ENCODE measurements at regions not wholly inside any gene's neighbourhood (a gene's known extent, or its start where the extent isn't known, plus 50 kb on each side); places are given as distances from the start of the nearest gene placed in this dataset.

DNA sequence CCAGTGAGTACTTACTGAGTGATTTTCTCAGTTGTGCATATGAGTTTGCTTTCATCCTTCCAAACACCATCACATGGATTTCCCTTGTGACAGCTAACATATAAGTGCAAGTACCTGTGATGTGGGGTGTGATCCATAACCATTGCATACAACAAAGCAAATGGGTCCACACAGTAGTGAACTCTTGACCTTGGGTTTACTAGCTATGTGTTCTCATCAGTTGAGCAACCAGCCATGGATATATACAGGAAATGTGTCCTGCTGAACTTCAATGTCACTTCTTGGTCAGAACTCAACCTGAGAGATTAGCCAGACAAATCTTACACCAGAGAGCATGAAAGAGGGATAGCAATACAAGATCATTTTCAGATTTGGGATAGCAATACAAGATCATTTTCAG is 420.9 kb upstream of the KCNH7 start:
- no peak for DNase-seq

DNA sequence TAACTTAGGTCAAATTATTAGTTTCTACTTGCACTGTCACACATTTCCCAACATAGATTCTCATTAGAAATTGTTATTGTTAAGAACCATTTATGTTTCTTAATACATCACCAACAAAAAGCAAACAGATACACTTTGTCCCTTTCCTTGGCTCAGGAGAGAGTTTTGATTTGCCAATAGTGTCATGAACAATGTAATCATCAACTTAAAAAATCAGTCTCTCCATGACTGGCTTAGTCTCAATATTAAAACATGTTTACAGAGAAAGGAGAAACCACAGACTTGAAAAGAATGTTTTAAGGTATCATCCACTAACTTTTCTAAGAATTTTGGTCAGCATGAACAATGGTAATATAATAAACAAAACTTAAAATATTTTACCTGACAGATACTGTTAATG is 416.5 kb upstream of the KCNH7 start:
- DNase-seq, result no peak

DNA sequence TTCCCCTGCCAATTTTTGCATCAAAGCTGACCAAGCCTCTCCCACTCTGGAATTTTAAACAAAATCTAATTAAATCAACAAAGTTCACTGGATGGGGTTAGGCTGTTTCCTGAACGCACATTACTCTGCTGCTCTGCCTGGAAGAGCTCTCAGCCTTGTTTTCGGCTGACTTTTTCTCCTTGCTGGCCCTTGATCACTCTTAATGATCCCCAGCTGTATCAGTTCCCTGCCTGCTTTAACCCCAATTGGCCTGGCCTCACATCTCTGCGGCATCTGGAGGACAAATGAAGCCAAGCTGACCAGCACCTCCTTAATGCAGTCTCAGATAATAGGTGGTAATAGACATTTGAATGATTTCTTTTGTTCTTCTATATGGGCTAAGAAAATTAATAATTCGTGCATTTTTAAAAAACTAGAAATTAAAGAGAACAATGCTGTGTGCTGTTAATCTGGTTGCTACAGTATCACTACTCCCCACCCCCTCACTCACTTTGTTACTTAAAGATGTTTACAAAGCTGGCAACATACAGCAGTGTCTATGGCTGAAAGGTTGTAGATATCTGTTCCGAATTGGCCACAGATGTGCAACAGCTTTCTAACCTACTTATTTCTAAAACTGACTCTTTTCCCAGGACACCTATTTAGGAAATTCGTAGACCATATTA is 415.2 kb upstream of the KCNH7 start:
- no peak for DNase-seq

DNA sequence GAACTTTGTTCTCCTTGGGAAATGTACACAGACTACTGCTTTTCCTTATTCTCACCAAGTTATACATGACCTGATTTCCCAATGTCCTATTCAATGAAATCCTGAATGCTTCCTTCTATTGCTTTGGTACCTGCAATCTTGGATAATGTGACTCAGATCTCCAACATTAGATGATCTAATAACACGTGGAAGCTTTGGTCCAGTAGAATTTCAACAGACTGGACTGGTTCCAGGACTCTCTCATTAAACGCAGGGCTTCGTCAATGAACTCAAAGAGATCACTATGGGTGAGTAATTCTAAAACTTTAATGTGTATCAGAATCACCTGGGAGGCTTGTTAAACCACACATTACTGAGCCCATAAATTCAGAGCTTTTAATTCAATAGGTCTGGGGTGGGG is 413.6 kb upstream of the KCNH7 start:
- DNase-seq, result no peak

DNA sequence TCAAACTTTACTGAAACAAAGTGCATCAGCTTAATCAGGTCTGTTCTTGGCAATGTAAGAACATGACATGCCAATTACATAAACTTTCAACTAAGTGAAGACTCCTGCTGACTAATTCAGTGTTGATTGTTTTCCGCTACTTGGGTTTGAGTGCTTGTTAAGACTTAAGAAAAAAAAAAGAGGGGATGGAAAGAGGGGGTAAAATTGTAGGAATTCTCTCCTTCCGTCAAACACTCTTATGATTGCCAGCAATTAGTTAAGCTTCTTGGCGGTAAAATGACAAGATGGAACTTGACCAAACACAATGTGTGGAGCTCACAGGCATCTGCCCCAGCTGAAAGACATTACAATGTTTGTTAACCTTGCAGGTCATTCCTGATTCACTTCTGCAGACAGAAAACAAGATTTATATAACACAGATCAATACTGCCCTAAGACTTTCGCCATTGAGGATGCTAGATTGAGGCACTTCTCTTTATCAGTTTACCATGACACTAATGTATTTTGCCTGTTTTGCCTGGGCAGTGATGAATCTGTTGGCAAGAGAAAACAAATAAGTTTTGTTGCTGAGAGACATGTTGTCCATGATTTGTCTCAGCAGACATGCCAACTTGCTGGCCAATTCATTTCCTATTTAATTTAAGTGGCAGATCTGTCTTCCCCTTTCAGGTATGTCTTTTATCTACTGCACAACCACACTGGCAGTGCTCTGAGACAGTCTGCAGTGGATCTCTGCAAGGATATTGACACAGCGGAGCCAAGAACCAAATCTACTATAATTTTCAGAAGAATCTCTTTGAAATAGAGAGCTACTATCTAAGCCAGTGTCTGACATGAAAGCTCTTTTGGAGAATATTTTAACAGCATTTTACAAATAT is 410.0 kb upstream of the KCNH7 start:
- no peak for DNase-seq

DNA sequence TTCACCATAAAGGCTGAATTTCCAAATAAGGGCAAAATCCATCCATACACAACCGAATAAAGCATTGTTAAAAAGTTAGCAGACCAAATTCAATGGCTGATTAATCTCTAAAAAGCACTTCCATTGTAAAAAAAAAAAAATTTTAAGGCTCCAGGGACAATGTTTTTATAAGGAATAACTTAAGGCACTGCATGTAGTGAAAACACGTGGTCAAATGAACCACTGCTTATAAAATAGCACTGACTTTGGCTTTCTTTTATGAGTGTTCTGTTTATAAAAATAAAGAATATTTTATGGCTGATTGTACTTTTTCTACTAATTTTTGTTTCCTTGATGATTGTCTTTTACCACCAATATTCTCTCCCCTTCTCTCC is 409.3 kb upstream of the KCNH7 start:
- no peak for DNase-seq

DNA sequence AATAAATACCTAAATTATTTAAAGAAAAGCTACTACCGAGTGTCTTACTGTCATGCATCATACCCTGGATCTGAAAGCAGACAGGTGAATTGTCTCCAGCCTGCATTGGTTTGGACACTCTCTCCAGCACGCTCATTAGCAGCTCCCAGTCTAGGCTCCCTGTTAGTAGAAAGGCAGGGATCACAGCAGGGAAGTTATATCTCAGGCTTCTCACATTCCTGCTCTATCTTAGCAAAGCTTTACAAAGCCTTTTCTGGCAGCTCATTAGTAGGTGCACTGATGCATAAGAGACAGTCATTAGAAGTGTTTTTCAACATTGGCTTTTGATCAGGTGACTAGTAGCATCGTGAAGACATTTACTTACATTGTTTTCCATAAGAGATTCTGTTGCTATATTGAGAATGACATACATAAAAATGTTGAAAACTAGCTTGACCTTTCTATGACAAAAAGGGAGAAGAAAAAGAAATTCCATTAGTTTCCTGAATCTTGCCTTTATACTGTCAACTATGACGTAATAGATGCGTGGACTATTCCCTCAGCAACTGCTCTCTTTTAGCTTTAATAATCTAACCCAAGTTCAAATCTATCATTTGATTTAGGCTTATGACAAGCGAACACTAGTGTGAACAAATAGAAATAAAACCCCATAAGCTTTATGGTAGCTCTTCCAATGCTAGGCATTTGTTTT is 408.7 kb upstream of the KCNH7 start:
- DNase-seq, result no peak

DNA sequence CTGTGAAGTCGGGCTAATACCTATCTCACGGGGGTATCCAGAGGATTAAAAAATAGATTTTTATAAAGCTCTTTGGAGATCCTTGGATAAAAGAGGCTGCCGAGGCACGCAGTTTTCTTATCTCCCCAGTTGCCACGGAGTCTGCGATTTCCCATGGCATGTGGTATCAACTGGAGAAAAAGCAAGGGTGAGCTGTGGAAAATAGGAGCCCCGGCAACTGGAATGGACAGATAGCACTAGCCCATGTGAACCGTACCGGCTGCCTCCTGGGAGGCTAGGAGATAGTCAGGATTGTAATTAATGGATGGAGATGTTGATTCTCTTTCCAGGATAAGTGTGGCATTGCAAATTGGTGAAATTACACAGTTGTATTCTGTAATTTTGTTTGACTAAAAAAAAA is 407.6 kb upstream of the KCNH7 start:
- no peak for DNase-seq

DNA sequence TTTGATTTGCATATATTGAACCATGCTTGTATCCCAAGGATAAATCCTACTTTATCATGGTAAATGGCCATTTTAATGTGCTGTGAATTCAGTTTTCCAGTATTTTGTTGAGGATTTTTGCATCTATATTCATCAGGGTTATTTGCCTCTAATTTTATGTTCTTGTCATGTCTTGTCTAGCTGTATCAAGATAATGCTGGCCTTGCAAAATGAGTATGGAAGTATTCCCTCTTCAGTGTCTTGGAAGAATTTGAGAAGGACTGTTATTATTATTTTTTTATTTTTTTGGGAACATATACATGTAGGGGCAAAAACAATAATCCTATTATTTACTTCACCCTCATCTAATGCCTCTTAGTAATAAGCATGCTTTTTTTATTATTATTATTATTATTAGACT is 398.0 kb upstream of the KCNH7 start:
- DNase-seq, result no peak

DNA sequence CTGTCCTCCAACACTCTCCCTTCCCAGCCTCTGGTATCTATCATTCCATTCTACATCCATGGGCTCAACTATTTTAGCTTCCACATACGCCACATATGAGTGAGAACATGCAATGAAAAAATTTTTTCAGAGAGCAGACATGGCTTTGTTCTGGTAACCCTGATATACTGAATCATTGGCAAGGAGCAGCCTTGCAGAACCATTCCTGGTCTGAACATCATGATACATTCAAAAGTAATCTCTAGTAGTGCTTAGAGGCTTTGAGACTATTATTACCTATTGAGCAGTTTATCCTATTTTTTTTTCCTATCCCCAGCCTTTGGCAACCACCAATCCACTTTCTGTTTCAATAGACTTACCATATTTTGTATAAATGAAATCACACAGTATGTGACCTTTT is 393.1 kb upstream of the KCNH7 start:
- DNase-seq, result no peak

DNA sequence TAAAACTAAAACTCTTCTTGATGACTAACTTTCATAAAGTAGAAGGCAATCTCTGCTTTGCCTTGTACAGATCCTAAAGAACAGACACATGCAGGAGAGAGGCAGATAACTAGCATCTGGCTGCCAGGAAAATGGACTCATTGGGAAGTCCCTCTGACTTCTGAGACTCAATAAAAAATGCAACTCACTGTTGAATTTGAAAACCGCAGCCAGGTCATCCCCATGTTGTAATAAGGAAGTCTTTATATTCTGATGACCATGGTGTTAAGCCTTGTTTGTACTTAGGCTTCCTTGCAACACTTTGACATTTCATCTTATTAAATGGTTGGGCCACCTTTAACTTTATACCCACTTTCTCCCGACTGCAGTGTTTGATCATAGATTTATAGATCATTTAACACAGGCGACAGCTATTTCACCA is 375.1 kb upstream of the KCNH7 start:
- DNase-seq, result no peak

DNA sequence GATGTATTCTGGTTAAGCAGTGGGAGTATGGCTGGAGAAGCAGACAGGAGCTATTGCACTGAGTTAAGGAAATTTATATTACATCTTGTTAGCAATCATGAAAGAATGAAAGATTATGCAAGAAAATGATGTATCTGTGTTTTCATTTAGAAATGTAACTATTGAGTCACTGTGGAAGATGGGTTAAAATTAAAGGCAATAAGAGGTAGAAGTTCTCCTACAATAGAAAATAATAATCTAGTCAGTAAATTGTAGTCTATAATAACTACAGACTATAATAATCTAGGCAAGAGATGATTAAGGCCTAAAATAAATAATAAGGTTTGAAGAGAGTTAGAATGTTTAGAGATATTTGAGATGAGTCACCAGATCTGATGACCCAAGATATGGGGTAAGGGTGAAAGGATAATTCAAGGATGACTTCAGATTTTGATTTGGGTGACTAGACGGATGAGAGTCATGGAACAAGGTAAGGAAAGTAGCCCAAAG is 371.9 kb upstream of the KCNH7 start:
- DNase-seq, result no peak

DNA sequence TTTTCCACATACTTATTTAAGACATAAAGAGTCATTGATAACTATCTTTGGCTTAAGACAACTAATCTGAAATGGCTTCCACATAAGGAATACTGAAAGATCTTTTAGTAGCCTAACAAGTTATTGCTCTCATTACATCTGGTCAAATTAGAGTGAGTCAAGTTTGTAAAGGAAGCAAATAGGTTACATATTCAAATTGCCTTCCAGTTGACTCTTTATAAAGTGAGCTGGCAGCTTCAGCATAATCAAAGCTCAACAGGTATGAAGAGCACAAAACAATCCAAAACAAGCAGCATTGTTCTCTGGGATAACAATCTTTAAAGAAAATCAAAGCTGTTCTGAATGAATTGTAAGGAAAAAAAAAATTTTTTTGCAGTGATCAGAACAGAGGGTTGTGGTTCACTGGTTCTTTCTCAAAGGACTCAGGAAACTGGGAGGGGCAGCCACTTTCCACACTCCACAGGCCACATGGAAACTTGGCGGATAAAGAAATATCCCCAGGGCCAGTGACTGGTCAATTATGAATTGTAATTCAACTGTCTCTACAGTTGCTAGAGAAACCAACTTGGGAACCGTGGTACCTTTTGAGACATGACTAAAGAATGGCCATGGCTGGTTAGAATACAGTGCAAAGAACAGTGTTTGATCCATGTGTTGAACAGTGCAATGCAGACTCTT is 369.3 kb upstream of the KCNH7 start:
- no peak for DNase-seq

DNA sequence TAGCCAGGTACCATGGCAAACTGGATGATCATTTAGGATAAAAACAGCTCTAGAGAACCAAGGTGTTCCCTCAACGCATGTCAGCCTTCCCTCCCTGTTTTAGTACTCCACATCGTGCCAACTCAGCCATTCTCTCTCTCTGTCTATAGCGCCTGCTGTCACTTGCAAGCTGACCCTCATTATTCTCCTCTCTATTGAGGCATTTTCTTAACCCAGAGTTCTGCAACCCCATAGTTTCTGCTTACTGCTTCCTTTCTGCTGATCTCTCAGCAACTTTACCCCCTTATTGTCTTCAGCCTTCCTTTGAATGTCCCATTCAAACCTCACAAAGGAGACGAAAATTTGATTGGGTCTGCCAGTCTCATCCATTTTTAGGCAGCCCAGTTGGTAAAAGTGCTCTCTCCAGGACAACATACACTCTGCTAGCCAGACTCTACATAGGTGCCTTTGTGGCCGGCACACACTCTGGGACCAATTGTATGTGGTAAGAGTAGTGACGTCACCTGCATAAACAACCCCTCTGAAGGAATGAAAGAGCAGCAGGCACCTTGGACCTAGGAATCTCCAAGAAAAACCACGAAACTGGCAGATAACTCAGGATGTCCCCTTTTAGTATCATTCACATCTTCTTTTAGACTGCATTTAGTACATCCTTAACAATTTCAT is 367.2 kb upstream of the KCNH7 start:
- no peak for DNase-seq

DNA sequence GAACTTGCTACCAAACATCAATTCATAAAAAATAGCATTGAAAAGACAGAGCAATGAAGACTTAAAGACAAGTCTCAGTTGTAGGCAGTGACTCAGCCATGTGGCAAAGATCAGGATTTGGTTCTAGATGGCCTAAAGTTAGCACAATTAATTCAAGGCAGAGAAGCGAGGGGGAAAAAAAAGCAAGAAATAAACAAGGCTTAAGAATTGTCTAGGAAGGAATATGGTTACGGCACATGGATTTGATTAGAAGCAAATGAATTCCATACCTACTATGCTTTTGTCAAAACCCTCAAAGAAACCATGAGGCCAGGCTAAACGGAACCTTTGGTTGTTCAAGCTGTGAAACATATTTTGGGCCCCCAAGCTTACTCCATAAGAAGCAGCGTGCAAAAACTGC is 362.2 kb upstream of the KCNH7 start:
- DNase-seq, result no peak

DNA sequence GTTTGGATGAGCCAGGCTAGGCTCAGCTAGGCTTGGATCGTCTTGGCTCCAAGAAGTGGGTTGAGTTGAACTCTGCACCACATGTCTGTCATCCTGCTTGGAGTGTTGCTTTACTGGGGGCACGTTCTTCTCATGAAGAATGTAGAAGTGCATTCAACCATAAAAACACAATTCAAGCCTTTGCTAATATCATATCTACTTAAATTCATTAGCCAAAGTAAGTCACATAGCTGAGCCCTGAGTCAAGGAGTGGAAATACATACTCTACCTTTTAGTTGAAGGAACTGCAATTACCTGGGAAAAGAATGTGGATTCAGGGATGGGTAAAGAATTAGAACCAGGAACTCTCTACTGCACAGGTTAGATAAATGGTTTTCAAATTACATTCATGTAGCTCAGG is 360.4 kb upstream of the KCNH7 start:
- no peak for DNase-seq

DNA sequence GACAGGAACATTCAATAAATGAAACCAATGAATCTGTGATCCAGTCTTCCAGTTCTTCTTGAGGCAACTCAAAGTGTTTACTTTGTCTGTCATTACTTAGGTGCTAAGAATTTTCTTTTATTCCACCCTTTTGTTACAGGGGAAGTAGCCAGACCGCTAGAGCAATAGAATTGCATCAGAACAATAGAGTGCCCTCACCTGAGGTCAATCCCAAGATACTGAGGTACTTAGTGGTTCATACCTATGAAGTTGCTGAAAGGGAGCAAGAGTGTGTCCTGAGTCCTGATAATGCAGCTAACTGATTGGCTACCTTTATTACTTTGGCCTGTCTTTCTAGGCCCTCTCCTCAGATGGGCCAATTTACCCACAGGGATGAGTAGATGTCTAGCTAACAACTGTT is 359.4 kb upstream of the KCNH7 start:
- DNase-seq, result no peak

DNA sequence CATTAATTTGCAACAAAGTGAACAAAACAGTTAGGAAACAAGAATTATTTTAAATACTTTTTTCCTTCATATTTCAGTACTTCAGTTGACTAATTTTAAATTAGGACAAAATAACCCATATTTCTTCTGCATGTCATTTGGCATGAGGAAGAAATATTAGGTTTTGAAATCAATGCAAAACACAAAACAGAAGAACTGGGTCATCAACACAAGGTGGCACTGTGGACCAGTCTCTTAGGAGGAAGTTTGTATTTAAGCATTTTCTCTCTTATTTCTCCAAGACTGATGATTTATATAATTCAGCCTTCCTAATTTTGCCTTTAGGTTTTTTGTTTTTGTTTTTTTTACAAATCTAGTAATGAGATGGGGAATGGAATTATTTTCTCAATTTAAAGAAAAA is 352.8 kb upstream of the KCNH7 start:
- no peak for DNase-seq

DNA sequence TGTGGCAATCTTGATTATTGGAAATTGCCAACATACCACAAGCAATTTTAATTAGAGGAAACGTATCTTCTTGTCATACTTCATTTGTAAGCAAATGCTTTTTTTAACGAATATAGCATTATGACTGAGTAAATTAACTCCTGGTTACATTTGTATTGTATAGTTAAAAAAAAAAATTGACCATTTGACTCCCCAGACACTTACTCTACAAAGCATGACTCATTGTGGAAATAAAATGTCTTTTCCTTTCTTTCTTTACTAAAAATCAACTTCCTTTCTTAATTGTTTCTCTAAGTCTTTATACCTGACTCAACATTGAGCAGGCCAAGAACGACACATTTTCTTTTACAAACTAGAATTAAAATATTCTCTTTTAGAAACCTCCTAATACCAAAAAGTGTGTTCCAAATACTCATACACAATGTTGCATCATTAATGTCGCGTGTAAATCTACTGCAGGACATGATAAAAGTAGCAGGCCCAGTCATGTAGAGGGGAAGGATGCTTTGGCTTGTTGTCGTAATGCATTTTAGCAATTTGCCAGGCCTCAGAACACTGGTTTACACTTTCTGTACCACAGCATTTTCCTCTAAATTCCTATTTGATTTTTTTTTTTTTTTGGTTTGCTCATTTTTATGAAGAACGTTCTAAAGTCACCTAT is 349.6 kb upstream of the KCNH7 start:
- no peak for DNase-seq

DNA sequence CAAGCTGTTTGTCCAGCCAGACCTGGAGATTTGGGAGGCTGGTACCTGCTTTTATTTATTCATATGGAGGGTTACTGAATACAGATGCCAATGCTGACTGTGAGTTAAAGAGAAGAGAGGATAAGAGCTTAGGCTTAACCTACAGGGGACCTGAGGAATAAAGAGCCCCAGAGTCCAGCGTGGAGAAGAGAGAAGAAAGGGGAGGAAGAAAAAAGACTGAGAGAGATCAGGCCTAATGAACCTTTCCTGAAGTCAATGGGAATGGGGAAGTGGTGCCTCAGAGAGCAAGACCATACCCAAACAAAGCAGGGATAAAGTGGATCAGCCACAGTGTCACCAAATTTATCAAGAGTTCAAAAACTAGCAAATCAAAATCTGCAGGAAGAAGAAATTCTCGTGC is 348.6 kb upstream of the KCNH7 start:
- DNase-seq, result no peak

DNA sequence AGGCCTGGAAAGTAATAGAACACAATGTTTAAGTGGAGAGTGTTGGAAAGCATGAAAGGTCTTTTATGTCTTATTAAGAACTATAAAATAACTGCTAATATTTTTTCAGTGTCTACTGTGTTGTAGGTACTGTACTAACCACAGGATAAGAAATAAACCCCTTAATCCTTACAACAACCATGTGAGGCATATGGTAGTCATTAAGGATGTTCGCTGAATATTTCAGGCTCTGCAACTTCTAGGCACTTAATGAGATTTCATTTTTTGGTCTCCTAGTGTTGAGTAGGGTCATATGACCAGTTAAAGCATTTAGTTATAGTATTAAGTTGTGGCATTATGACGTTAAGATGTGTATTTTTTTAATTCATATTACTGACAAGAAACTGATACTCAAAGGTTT is 346.6 kb upstream of the KCNH7 start:
- no peak for DNase-seq

DNA sequence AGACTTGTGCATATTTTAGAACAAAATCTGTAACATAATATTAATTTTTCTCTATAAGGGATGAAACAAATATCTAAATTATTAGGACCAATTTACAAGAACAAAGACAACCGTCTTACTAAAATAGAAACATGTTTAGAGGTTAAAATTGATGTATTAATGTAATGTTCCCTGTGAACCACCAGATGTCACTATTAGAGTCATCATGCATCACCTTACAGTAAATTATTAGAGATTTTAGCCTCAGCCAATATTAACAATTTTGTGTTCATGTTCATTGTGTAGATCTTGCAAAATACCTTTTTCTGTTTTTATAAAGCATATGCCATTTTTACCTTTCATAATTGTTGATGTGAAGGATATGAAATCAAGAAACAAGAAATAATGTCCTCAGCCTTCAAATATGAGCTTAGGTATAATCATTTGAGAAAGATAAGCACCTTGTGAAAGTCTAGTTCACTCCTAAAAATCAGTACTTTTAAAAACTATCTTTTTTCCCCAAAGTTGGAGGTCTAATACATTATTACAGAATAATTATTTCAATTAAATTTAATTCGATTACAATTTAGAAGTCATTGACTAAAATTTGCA is 344.3 kb upstream of the KCNH7 start:
- no peak for DNase-seq
